HS-5 (cell line): ENCODE measurements at regions not wholly inside any gene's neighbourhood (a gene's known extent, or its start where the extent isn't known, plus 50 kb on each side); places are given as distances from the start of the nearest gene placed in this dataset.

ENCODE experiments used
- DNase-seq: peaks from one replicate; pipeline ENCODE4 v3.0.0-alpha.2; 2012; ENCODE audit warnings: low read depth

GRCh38 chr9:105828171-105828570 lies 133.8 kb downstream of the TMEM38B start:
- no peak for DNase-seq

- no peak for DNase-seq
Measured at GRCh38 chr9:105828596-105829213, 134.4 kb downstream of the TMEM38B start.

GRCh38 chr9:105830461-105830860 lies 136.1 kb downstream of the TMEM38B start:
- no peak for DNase-seq

- no peak for DNase-seq
Measured at GRCh38 chr9:105832096-105832710, 137.9 kb downstream of the TMEM38B start.

GRCh38 chr9:105833271-105833975 lies 139.1 kb downstream of the TMEM38B start:
- DNase-seq: no peak

- DNase-seq: no peak
Measured at GRCh38 chr9:105834404-105834803, 140.1 kb downstream of the TMEM38B start.

GRCh38 chr9:105835721-105836120 lies 141.4 kb downstream of the TMEM38B start:
- no peak for DNase-seq

- DNase-seq: no peak
Measured at GRCh38 chr9:105836936-105837660, 142.8 kb downstream of the TMEM38B start.

- no peak for DNase-seq
Measured at GRCh38 chr9:105841562-105841961, 147.2 kb downstream of the TMEM38B start.

GRCh38 chr9:105842023-105842644 lies 147.8 kb downstream of the TMEM38B start:
- peak; percentile 22 for DNase-seq

GRCh38 chr9:105846825-105847224 lies 152.5 kb downstream of the TMEM38B start:
- DNase-seq: no peak

GRCh38 chr9:105850852-105851500 lies 156.6 kb downstream of the TMEM38B start:
- DNase-seq: no peak

- DNase-seq: no peak
Measured at GRCh38 chr9:105854026-105854782, 159.9 kb downstream of the TMEM38B start.

- no peak for DNase-seq
Measured at GRCh38 chr9:105854783-105855724, 160.7 kb downstream of the TMEM38B start.

GRCh38 chr9:105855987-105856386 lies 161.6 kb downstream of the TMEM38B start:
- DNase-seq: no peak

GRCh38 chr9:105858006-105858690 lies 163.8 kb downstream of the TMEM38B start:
- no peak for DNase-seq

- no peak for DNase-seq
Measured at GRCh38 chr9:105858877-105859276, 164.5 kb downstream of the TMEM38B start.

GRCh38 chr9:105859428-105860091 lies 165.2 kb downstream of the TMEM38B start:
- DNase-seq: no peak

GRCh38 chr9:105860516-105860915 lies 166.2 kb downstream of the TMEM38B start:
- no peak for DNase-seq
